ENCODE measurements at regions not wholly inside any gene's neighbourhood (a gene's known extent, or its start where the extent isn't known, plus 50 kb on each side); places are given as distances from the start of the nearest gene placed in this dataset.

DNA sequence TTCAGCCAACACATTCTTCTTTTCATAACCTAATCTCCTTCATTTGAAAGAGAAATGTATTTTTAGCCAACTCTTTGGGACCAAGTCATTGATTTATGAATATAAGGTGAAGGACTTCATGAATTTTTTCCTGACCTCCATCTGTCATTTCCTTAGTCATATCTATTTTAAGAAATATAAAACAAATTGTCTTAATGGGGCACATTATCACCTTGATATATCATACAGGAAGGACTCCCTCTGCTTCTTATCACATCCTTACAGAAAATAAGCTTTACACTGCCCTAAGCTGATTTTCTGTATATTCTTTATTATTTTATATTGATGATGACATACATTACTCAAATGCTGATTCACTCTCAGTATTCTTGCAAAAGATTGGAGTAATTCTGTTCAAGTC is 1076.2 kb downstream of the TDRD15 start:
- no peaks in the 10 kb centered on the region for H3K4me1 ChIP-seq (ENCODE audit: control insufficient read depth, insufficient read depth, low read length)
- no peak overlapping the region for H3K4me3 ChIP-seq (ENCODE audit: low read depth, low read length)
- CTCF ChIA-PET: no interaction called here
- H3K9me3 ChIP-seq (ENCODE audit: control insufficient read depth, insufficient read depth, low read depth, low read length): no peaks in the 10 kb centered on the region
- no peak overlapping the region for H3K27ac ChIP-seq (ENCODE audit: extremely low read depth, low read depth, low read length)
- TF ChIP-seq ZNF768 (tag by site-specific recombination; IDR thresholded peaks at IDR 0.05): no peak
- no peak for TF ChIP-seq SCRT1 (tag by site-specific recombination; IDR thresholded peaks at IDR 0.05; ENCODE audit: borderline replicate concordance)
- TF ChIP-seq, protein P1, sequence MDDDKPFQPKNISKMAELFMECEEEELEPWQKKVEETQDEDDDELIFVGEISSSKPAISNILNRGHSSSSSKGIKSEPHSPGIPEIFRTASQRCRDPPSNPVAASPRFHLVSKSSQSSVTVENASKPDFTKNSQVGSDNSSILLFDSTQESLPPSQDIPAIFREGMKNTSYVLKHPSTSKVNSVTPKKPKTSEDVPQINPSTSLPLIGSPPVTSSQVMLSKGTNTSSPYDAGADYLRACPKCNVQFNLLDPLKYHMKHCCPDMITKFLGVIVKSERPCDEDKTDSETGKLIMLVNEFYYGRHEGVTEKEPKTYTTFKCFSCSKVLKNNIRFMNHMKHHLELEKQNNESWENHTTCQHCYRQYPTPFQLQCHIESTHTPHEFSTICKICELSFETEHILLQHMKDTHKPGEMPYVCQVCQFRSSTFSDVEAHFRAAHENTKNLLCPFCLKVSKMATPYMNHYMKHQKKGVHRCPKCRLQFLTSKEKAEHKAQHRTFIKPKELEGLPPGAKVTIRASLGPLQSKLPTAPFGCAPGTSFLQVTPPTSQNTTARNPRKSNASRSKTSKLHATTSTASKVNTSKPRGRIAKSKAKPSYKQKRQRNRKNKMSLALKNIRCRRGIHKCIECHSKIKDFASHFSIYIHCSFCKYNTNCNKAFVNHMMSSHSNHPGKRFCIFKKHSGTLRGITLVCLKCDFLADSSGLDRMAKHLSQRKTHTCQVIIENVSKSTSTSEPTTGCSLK (tag by site-specific recombination; IDR thresholded peaks at IDR 0.05): no peak
- TF ChIP-seq ZNF248 (tag by site-specific recombination; IDR thresholded peaks at IDR 0.05): no peak
- TF ChIP-seq GLIS1 (tag by site-specific recombination; IDR thresholded peaks at IDR 0.05): no peak
- TF ChIP-seq BCL11B (tag by site-specific recombination; IDR thresholded peaks at IDR 0.05; ENCODE audit: low read depth): no peak
- TF ChIP-seq FEZF1 (tag by site-specific recombination; IDR thresholded peaks at IDR 0.05): no peak
- no peak for TF ChIP-seq ZNF624 (tag by site-specific recombination; IDR thresholded peaks at IDR 0.05)
- no peak for TF ChIP-seq SALL2 (tag by site-specific recombination; IDR thresholded peaks at IDR 0.05; ENCODE audit: borderline replicate concordance)
- TF ChIP-seq ZNF654 (tag by site-specific recombination; IDR thresholded peaks at IDR 0.05; ENCODE audit: low read depth): no peak
- TF ChIP-seq, protein P2, sequence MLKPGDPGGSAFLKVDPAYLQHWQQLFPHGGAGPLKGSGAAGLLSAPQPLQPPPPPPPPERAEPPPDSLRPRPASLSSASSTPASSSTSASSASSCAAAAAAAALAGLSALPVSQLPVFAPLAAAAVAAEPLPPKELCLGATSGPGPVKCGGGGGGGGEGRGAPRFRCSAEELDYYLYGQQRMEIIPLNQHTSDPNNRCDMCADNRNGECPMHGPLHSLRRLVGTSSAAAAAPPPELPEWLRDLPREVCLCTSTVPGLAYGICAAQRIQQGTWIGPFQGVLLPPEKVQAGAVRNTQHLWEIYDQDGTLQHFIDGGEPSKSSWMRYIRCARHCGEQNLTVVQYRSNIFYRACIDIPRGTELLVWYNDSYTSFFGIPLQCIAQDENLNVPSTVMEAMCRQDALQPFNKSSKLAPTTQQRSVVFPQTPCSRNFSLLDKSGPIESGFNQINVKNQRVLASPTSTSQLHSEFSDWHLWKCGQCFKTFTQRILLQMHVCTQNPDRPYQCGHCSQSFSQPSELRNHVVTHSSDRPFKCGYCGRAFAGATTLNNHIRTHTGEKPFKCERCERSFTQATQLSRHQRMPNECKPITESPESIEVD (tag by site-specific recombination; IDR thresholded peaks at IDR 0.05): no peak
- TF ChIP-seq SP2 (tag by site-specific recombination; IDR thresholded peaks at IDR 0.05): no peak
- no peak for TF ChIP-seq ZNF184 (tag by site-specific recombination; IDR thresholded peaks at IDR 0.05)
- H3K36me3 ChIP-seq (ENCODE audit: control insufficient read depth in 2 of 2, insufficient read depth in 1 of 2, low read length in 2 of 2): no peaks in the 10 kb centered on the region
- POLR2A ChIA-PET: no interaction called here

DNA sequence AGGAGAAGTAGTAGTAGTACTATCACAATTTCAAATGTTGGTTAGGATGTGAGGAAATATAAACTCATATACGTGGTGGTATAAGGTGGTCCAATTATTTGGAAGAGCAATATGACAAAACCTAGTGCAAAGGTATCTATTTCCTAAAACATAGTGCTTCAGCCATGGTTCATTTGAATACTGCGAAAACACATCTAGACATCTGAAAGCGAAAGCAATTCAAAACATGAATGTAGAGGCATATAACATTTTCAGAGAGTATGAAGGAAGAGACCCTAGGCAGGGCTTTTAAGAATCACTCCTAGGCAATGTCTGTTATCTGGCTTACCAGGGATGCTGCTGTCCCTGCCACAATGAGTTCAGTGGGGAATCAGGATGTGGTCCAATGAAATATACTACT is 1085.8 kb downstream of the TDRD15 start:
- H3K27ac ChIP-seq (ENCODE audit: extremely low read depth, low read depth, low read length): no peak overlapping the region
- no peaks in the 10 kb centered on the region for H3K4me1 ChIP-seq (ENCODE audit: control insufficient read depth, insufficient read depth, low read length)
- H3K4me3 ChIP-seq (ENCODE audit: low read depth, low read length): no peak overlapping the region
- no peak for TF ChIP-seq ZSCAN23 (tag by site-specific recombination; IDR thresholded peaks at IDR 0.05)
- H3K9me3 ChIP-seq (ENCODE audit: control insufficient read depth, insufficient read depth, low read depth, low read length): no peaks in the 10 kb centered on the region
- ChIA-PET CTCF (no interaction called here), POLR2A (no interaction called here)
- H3K36me3 ChIP-seq (ENCODE audit: control insufficient read depth in 2 of 2, insufficient read depth in 1 of 2, low read length in 2 of 2): no peaks in the 10 kb centered on the region

DNA sequence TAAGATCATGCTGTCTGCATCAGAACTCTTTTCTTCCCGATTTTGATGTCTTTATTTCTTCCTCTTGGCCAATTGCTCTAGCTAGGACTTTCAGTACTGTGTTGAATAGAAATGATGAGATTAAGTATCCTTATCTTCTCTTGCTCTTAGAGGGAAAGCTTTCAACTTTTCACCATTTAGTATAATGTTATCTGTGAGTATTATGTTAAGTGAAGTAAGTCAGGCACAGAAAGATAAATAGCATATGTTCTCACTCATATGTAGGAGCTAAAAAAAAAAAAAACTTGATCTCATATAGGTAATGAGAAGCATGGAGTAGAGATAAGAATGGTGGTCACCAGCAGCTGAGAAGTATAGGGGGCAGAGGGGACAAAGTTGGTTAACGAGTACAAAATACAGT is 1089.5 kb downstream of the TDRD15 start:
- no peak overlapping the region for H3K4me3 ChIP-seq (ENCODE audit: low read depth, low read length)
- no peaks in the 10 kb centered on the region for H3K36me3 ChIP-seq (ENCODE audit: control insufficient read depth in 2 of 2, insufficient read depth in 1 of 2, low read length in 2 of 2)
- ChIA-PET CTCF (no interaction called here), POLR2A (no interaction called here)
- H3K9me3 ChIP-seq (ENCODE audit: control insufficient read depth, insufficient read depth, low read depth, low read length): no peaks in the 10 kb centered on the region
- TF ChIP-seq ZNF311 (tag by site-specific recombination; IDR thresholded peaks at IDR 0.05; ENCODE audit: borderline replicate concordance): no peak
- TF ChIP-seq ZNF529 (tag by site-specific recombination; IDR thresholded peaks at IDR 0.05; ENCODE audit: insufficient replicate concordance): no peak
- TF ChIP-seq ZNF114 (tag by site-specific recombination; IDR thresholded peaks at IDR 0.05): no peak
- no peak for TF ChIP-seq ZNF791 (tag by site-specific recombination; IDR thresholded peaks at IDR 0.05)
- TF ChIP-seq GLI4 (tag by site-specific recombination; IDR thresholded peaks at IDR 0.05): no peak
- no peaks in the 10 kb centered on the region for H3K4me1 ChIP-seq (ENCODE audit: control insufficient read depth, insufficient read depth, low read length)
- H3K27ac ChIP-seq (ENCODE audit: extremely low read depth, low read depth, low read length): no peak overlapping the region

All from HEK293 (cell line).